GM12878 (cell line): ENCODE measurements at regions not wholly inside any gene's neighbourhood (a gene's known extent, or its start where the extent isn't known, plus 50 kb on each side); places are given as distances from the start of the nearest gene placed in this dataset.

ENCODE experiments used
- ATAC-seq: fragments of 200-7000 bp; cut with Tn5 transposase; 3 replicates; pipeline ENCODE4 v1.9.1; 2020; ENCODE audit warnings: mild to moderate bottlenecking, moderate library complexity
- BruUV-seq: library from RNA; stranded (reverse); fragments of 400-500 nt; replicated peaks from 2 replicates; lab custom pipeline; 2021; lab: Mats Ljungman, UMichigan
- CTCF ChIA-PET: fragments of 300-600 bp; sonication (Branson Sonifier 250); formaldehyde crosslinking; extraction: SDS; loops from one replicate; lab custom pipeline; 2021; ENCODE audit warnings: inconsistent platforms; lab: Yijun Ruan, JAX
- POLR2A ChIA-PET: fragments of 350-600 bp; formaldehyde crosslinking; extraction: SDS; loops from one replicate; lab custom pipeline; 2021; ENCODE audit warnings: inconsistent platforms; lab: Charles Lee
- RAD21 ChIA-PET: fragments of 300-600 bp; sonication (Branson Sonifier 250); formaldehyde crosslinking; loops from one replicate; lab custom pipeline; 2023; ENCODE audit warnings: antibody characterized with exemption; ENCODE audit not compliant: unreplicated experiment; lab: Charles Lee
- SMC1A ChIA-PET: fragments of 300-600 bp; sonication (Branson Sonifier 250); formaldehyde crosslinking; loops from one replicate; lab custom pipeline; 2023; ENCODE audit not compliant: unreplicated experiment, uncharacterized antibody; lab: Charles Lee
- DNase-seq: peaks from one replicate; pipeline ENCODE4 v3.0.0-alpha.2; 2011; ENCODE audit warnings: low read depth, low spot score
- FAIRE-seq: peaks from 3 replicates; lab custom pipeline; 2011; peaks lifted over from hg19 to GRCh38; lab: Jason Lieb, UNC
- H2AFZ ChIP-seq: 2 replicates; pipeline ENCODE4 v1.6.0; 2011; ENCODE audit warnings: low read depth, low read length, control low read depth; ENCODE audit not compliant: control insufficient read depth
- H3K27ac ChIP-seq: 2 replicates; pipeline ENCODE4 v1.5.1; 2011; ENCODE audit warnings: control low read depth; ENCODE audit not compliant: control insufficient read depth, insufficient read depth
- H3K27me3 ChIP-seq, 2 experiments: replicated peaks in 1 of 2; 2 replicates each; pipeline versions ENCODE4 v1.6.0 to v1.6.1; 2011; ENCODE audit warnings: low read length in 1 of 2; ENCODE audit not compliant: control insufficient read depth in 2 of 2, insufficient read depth in 2 of 2
- H3K36me3 ChIP-seq, 2 experiments: 2 replicates each; pipeline ENCODE4 v1.5.1; 2011; ENCODE audit warnings: low read length in 1 of 2; ENCODE audit not compliant: control insufficient read depth in 2 of 2, insufficient read depth in 2 of 2
- H3K4me1 ChIP-seq: 2 replicates; pipeline ENCODE4 v1.6.1; 2011; ENCODE audit warnings: mild to moderate bottlenecking, low read length, moderate library complexity, mixed read lengths; ENCODE audit not compliant: control insufficient read depth, insufficient read depth
- H3K4me2 ChIP-seq: 2 replicates; pipeline ENCODE4 v1.6.0; 2011; ENCODE audit warnings: control low read depth; ENCODE audit not compliant: control insufficient read depth, insufficient read depth
- H3K4me3 ChIP-seq: fragments of 200-600 bp; sonication (generic); 2 replicates; pipeline ENCODE4 v1.5.1; 2016
- H3K79me2 ChIP-seq: 2 replicates; pipeline ENCODE4 v1.6.0; 2011; ENCODE audit warnings: low read length; ENCODE audit not compliant: control insufficient read depth, insufficient read depth
- H3K9ac ChIP-seq: 2 replicates; pipeline ENCODE4 v1.8.0; 2011; ENCODE audit warnings: low read length, control low read depth, mixed read lengths; ENCODE audit not compliant: control insufficient read depth, insufficient read depth
- H3K9me3 ChIP-seq: replicated peaks from 3 replicates; pipeline ENCODE4 v1.5.1; 2011; ENCODE audit warnings: mild to moderate bottlenecking, low read length; ENCODE audit not compliant: control insufficient read depth, insufficient read depth
- H4K20me1 ChIP-seq: 2 replicates; pipeline ENCODE4 v1.6.0; 2011; ENCODE audit not compliant: control insufficient read depth, insufficient read depth
- ASH2L ChIP-seq: fragments of 300-600, 200-600 bp; sonication (generic); IDR thresholded peaks from 2 replicates; pipeline ENCODE4 v1.6.1; 2017; ENCODE audit warnings: low read depth, mild to moderate bottlenecking, borderline replicate concordance
- SIN3A ChIP-seq: IDR thresholded peaks from 2 replicates; pipeline ENCODE4 v1.6.1; 2012; ENCODE audit warnings: low read depth, low read length, improper control_type of control experiment
- STAT3 ChIP-seq: IDR thresholded peaks from 2 replicates; pipeline ENCODE4 v1.6.1; 2011; ENCODE audit warnings: low read depth, low read length, improper control_type of control experiment
- WGBS: methylation state at CpG from one replicate; pipeline ENCODE4 v1.1.6; 2016; ENCODE audit warnings: low lambda C conversion rate; ENCODE audit not compliant: insufficient replicate concordance, insufficient coverage; ENCODE audit errors: missing lambda C conversion rate; 5-methylcytosine and 5-hydroxymethylcytosine counted together
- in situ Hi-C: fragments of 300-500 bp; cut with MboI; formaldehyde crosslinking; loops from 9 replicates; pipeline ENCODE4 v1.14.3; 2018; ENCODE audit warnings: mixed read lengths
- intact Hi-C: fragments of 100-400 bp; cut with micrococcal nuclease; formaldehyde crosslinking; loops from one replicate; pipeline ENCODE4 v1.14.2; 2022; ENCODE audit not compliant: unreplicated experiment
- TF ChIP-seq, protein P1 (sequence below), 3 experiments: IDR thresholded peaks in 2 of 3; conservative IDR thresholded peaks in 1 of 3; 2 replicates each; pipeline ENCODE4 v1.5.1; 2011; ENCODE audit warnings: low read depth in 3 of 3, low read length in 3 of 3, mild to moderate bottlenecking in 3 of 3, control low read depth in 2 of 3, moderate library complexity in 2 of 3, inconsistent platforms in 1 of 3, mixed read lengths in 1 of 3; ENCODE audit not compliant: control insufficient read depth in 2 of 3, insufficient read depth in 1 of 3; ENCODE audit errors: extremely low read depth in 1 of 3
- TF ChIP-seq, protein P2 (sequence below): fragments of 450-650 bp; IDR thresholded peaks from 2 replicates; pipeline ENCODE4 v1.6.1; 2016; ENCODE audit warnings: mild to moderate bottlenecking
- TF ChIP-seq, protein P3 (sequence below): IDR thresholded peaks from 2 replicates; pipeline ENCODE4 v1.6.1; 2012; ENCODE audit warnings: mild to moderate bottlenecking, low read depth, low read length

DNA sequence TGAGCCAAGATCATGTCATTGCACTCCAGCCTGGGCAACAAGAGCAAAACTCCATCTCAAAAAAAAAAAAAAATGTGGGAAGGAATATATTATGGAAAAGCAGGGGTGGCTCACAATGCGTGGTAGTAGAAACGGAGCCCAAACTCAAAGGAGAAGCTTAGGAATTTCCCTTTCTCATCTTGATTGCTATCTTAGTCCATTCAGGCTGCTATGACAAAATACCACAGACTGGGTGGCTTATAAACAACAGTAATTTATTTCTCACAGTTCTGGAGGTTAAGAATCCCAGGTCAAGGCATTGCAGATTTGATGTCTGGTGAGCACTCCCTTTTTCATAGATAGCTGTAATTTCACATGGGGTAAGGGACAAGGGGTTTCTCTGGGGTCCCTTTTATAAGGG lies 153.8 kb upstream of the KRR1 start:
- DNase-seq (no peak), FAIRE-seq (no peak), ATAC-seq (no peak)
- WGBS = 42% methylated on average over 2 of the region's 2 CpGs
- Histone ChIP-seq H4K20me1 (no peaks in the 10 kb centered on the region), H3K79me2 (no peaks in the 10 kb centered on the region), H3K9ac (no peak overlapping the region), H3K4me2 (no peak overlapping the region), H3K36me3 (no peaks in the 10 kb centered on the region), H3K27me3 (no peaks in the 10 kb centered on the region), H2AFZ (no peak overlapping the region), H3K4me1 (no peaks in the 10 kb centered on the region), H3K4me3 (no peak overlapping the region), H3K27ac (no peak overlapping the region), H3K9me3 (no peaks in the 10 kb centered on the region)
- in situ Hi-C loops (no loop called here), intact Hi-C loops (no loop called here)
- ChIA-PET SMC1A (interaction anchor here (0.8 to 2.4 kb wide), 5 partner anchors 22 to 109 kb away, joined by 3 to 8 read pairs (median 5); no protein-coding TSS in a partner anchor), POLR2A (interaction anchor here (0.8 kb wide), 1 partner anchor 12 kb away, joined by 3 read pairs; no protein-coding TSS in a partner anchor), CTCF (no interaction called here), RAD21 (interaction anchor here (0.7 kb wide), 1 partner anchor 363 kb away, joined by 4 read pairs; no protein-coding TSS in a partner anchor)
- TF ChIP-seq, protein P1, sequence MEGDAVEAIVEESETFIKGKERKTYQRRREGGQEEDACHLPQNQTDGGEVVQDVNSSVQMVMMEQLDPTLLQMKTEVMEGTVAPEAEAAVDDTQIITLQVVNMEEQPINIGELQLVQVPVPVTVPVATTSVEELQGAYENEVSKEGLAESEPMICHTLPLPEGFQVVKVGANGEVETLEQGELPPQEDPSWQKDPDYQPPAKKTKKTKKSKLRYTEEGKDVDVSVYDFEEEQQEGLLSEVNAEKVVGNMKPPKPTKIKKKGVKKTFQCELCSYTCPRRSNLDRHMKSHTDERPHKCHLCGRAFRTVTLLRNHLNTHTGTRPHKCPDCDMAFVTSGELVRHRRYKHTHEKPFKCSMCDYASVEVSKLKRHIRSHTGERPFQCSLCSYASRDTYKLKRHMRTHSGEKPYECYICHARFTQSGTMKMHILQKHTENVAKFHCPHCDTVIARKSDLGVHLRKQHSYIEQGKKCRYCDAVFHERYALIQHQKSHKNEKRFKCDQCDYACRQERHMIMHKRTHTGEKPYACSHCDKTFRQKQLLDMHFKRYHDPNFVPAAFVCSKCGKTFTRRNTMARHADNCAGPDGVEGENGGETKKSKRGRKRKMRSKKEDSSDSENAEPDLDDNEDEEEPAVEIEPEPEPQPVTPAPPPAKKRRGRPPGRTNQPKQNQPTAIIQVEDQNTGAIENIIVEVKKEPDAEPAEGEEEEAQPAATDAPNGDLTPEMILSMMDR (IDR thresholded peaks at IDR 0.05 in 2 of 3, conservative IDR thresholded peaks at IDR 0.05 in 1 of 3; ENCODE audit: control insufficient read depth in 2 of 3, extremely low read depth in 1 of 3, insufficient read depth in 1 of 3, low read depth in 3 of 3, low read length in 3 of 3) = no peak
- TF ChIP-seq ASH2L (no peak), STAT3 (no peak), SIN3A (no peak)
- TF ChIP-seq, protein P2, sequence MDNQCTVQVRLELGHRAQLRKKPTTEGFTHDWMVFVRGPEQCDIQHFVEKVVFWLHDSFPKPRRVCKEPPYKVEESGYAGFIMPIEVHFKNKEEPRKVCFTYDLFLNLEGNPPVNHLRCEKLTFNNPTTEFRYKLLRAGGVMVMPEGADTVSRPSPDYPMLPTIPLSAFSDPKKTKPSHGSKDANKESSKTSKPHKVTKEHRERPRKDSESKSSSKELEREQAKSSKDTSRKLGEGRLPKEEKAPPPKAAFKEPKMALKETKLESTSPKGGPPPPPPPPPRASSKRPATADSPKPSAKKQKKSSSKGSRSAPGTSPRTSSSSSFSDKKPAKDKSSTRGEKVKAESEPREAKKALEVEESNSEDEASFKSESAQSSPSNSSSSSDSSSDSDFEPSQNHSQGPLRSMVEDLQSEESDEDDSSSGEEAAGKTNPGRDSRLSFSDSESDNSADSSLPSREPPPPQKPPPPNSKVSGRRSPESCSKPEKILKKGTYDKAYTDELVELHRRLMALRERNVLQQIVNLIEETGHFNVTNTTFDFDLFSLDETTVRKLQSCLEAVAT = no peak
- TF ChIP-seq, protein P3, sequence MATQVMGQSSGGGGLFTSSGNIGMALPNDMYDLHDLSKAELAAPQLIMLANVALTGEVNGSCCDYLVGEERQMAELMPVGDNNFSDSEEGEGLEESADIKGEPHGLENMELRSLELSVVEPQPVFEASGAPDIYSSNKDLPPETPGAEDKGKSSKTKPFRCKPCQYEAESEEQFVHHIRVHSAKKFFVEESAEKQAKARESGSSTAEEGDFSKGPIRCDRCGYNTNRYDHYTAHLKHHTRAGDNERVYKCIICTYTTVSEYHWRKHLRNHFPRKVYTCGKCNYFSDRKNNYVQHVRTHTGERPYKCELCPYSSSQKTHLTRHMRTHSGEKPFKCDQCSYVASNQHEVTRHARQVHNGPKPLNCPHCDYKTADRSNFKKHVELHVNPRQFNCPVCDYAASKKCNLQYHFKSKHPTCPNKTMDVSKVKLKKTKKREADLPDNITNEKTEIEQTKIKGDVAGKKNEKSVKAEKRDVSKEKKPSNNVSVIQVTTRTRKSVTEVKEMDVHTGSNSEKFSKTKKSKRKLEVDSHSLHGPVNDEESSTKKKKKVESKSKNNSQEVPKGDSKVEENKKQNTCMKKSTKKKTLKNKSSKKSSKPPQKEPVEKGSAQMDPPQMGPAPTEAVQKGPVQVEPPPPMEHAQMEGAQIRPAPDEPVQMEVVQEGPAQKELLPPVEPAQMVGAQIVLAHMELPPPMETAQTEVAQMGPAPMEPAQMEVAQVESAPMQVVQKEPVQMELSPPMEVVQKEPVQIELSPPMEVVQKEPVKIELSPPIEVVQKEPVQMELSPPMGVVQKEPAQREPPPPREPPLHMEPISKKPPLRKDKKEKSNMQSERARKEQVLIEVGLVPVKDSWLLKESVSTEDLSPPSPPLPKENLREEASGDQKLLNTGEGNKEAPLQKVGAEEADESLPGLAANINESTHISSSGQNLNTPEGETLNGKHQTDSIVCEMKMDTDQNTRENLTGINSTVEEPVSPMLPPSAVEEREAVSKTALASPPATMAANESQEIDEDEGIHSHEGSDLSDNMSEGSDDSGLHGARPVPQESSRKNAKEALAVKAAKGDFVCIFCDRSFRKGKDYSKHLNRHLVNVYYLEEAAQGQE = no peak
- no TSS peak for BruUV-seq
